Liver (tissue), 8 donors: ENCODE measurements at regions not wholly inside any gene's neighbourhood (a gene's known extent, or its start where the extent isn't known, plus 50 kb on each side); places are given as distances from the start of the nearest gene placed in this dataset.

Experiments
- DNase-seq: peaks from one replicate; pipeline ENCODE4 v3.0.0-alpha.2; 2017; ENCODE audit warnings: low spot score
- H3K27ac ChIP-seq, 2 donors: one replicate each; pipeline ENCODE4 v1.7.0; 2013; ENCODE audit warnings: inconsistent platforms in 2 of 2, low read length in 2 of 2, control low read depth in 1 of 2, low read depth in 1 of 2, mild to moderate bottlenecking in 1 of 2
- H3K27me3 ChIP-seq, 4 donors: one replicate each; pipeline versions ENCODE4 v1.6.1 to v1.7.0; 2013; ENCODE audit warnings: low read length in 3 of 4, inconsistent platforms in 1 of 4, mild to moderate bottlenecking in 1 of 4, moderate library complexity in 1 of 4; ENCODE audit not compliant: control insufficient read depth in 4 of 4, insufficient read depth in 4 of 4
- H3K36me3 ChIP-seq, 4 donors: one replicate each; pipeline versions ENCODE4 v1.6.1 to v1.7.0; 2013; ENCODE audit warnings: low read length in 3 of 4, mild to moderate bottlenecking in 3 of 4, low read depth in 1 of 4, moderate library complexity in 1 of 4; ENCODE audit not compliant: control insufficient read depth in 4 of 4, insufficient read depth in 3 of 4
- H3K4me1 ChIP-seq, 4 donors: one replicate each; pipeline versions ENCODE4 v1.6.1 to v1.7.0; 2013; ENCODE audit warnings: low read length in 3 of 4, mild to moderate bottlenecking in 3 of 4, moderate library complexity in 1 of 4; ENCODE audit not compliant: control insufficient read depth in 4 of 4, insufficient read depth in 4 of 4
- H3K4me3 ChIP-seq, 3 donors: one replicate each; pipeline versions ENCODE4 v1.6.1 to v1.7.0; 2013; ENCODE audit warnings: low read length in 3 of 3, control low read depth in 1 of 3, low read depth in 1 of 3, mild to moderate bottlenecking in 1 of 3
- H3K9ac ChIP-seq, 2 donors: one replicate each; pipeline ENCODE4 v1.7.0; 2013; ENCODE audit warnings: low read length in 2 of 2, mild to moderate bottlenecking in 2 of 2, moderate library complexity in 2 of 2, control low read depth in 1 of 2, low read depth in 1 of 2
- H3K9me3 ChIP-seq, 4 donors: one replicate each; pipeline versions ENCODE4 v1.6.1 to v1.7.0; 2013; ENCODE audit warnings: low read length in 3 of 4; ENCODE audit not compliant: control insufficient read depth in 4 of 4
- ATF3 ChIP-seq: IDR thresholded peaks from 2 replicates; pipeline ENCODE4 v1.6.1; 2016; ENCODE audit warnings: antibody characterized with exemption
- EGR1 ChIP-seq, 2 donors: IDR thresholded peaks; 2 replicates each; pipeline ENCODE4 v1.6.1; 2016 to 2018; ENCODE audit warnings: antibody characterized with exemption in 2 of 2, low read depth in 2 of 2
- FOXA1 ChIP-seq: IDR thresholded peaks from 2 replicates; pipeline ENCODE4 v1.6.1; 2016; ENCODE audit warnings: antibody characterized with exemption
- FOXA2 ChIP-seq: IDR thresholded peaks from 2 replicates; pipeline ENCODE4 v1.6.1; 2016; ENCODE audit warnings: antibody characterized with exemption
- GABPA ChIP-seq, 2 donors: IDR thresholded peaks in 1 of 2; conservative IDR thresholded peaks in 1 of 2; 2 replicates each; pipeline ENCODE4 v1.6.1; 2016; ENCODE audit warnings: antibody characterized with exemption in 2 of 2, mild to moderate bottlenecking in 1 of 2, moderate library complexity in 1 of 2
- HNF4A ChIP-seq, 2 donors: conservative IDR thresholded peaks; 2 replicates each; pipeline ENCODE4 v1.6.1; 2016; ENCODE audit warnings: antibody characterized with exemption in 2 of 2, mild to moderate bottlenecking in 2 of 2
- HNF4G ChIP-seq: IDR thresholded peaks from 2 replicates; pipeline ENCODE4 v1.6.1; 2016; ENCODE audit warnings: antibody characterized with exemption
- JUND ChIP-seq, 2 donors: IDR thresholded peaks; 2 replicates each; pipeline ENCODE4 v1.6.1; 2016; ENCODE audit warnings: antibody characterized with exemption in 2 of 2
- NR2F2 ChIP-seq: IDR thresholded peaks from 2 replicates; pipeline ENCODE4 v1.6.1; 2016; ENCODE audit warnings: antibody characterized with exemption
- RAD21 ChIP-seq, 2 donors: IDR thresholded peaks; 2 replicates each; pipeline ENCODE4 v1.6.1; 2016; ENCODE audit warnings: antibody characterized with exemption in 2 of 2, mild to moderate bottlenecking in 2 of 2
- REST ChIP-seq: IDR thresholded peaks from 2 replicates; pipeline ENCODE4 v1.6.1; 2016; ENCODE audit warnings: antibody characterized with exemption, mild to moderate bottlenecking
- RXRA ChIP-seq, 2 donors: IDR thresholded peaks; 2 replicates each; pipeline ENCODE4 v1.6.1; 2017 to 2018; ENCODE audit warnings: antibody characterized with exemption in 2 of 2, mild to moderate bottlenecking in 1 of 2
- SP1 ChIP-seq: IDR thresholded peaks from 2 replicates; pipeline ENCODE4 v1.6.1; 2018; ENCODE audit warnings: antibody characterized with exemption, mild to moderate bottlenecking
- TAF1 ChIP-seq: conservative IDR thresholded peaks from 2 replicates; pipeline ENCODE4 v1.6.1; 2016; ENCODE audit warnings: antibody characterized with exemption, mild to moderate bottlenecking
- YY1 ChIP-seq: IDR thresholded peaks from 2 replicates; pipeline ENCODE4 v1.6.1; 2016; ENCODE audit warnings: antibody characterized with exemption, mild to moderate bottlenecking
- WGBS: extraction: QIAGEN DNeasy Blood & Tissue Kit; methylation state at CpG from one replicate; pipeline ENCODE4 v1.1.7; 2013; 5-methylcytosine and 5-hydroxymethylcytosine counted together
- TF ChIP-seq, protein P1 (sequence below): IDR thresholded peaks from 2 replicates; pipeline ENCODE4 v1.6.1; 2016; ENCODE audit warnings: antibody characterized with exemption
- TF ChIP-seq, protein P2 (sequence below): IDR thresholded peaks from 2 replicates; pipeline ENCODE4 v1.6.1; 2016; ENCODE audit warnings: antibody characterized with exemption
- TF ChIP-seq, protein P3 (sequence below): fragments of 150-350 bp; IDR thresholded peaks from 2 replicates; pipeline ENCODE4 v1.5.1; 2017; ENCODE audit warnings: improper control_type of control experiment, low read depth, low read length; ENCODE audit not compliant: missing input control
- donor health status: healthy.
- donor health status: healthy.
- donor health status: healthy.
- donor health status: healthy.
- donor health status: healthy.

DNA sequence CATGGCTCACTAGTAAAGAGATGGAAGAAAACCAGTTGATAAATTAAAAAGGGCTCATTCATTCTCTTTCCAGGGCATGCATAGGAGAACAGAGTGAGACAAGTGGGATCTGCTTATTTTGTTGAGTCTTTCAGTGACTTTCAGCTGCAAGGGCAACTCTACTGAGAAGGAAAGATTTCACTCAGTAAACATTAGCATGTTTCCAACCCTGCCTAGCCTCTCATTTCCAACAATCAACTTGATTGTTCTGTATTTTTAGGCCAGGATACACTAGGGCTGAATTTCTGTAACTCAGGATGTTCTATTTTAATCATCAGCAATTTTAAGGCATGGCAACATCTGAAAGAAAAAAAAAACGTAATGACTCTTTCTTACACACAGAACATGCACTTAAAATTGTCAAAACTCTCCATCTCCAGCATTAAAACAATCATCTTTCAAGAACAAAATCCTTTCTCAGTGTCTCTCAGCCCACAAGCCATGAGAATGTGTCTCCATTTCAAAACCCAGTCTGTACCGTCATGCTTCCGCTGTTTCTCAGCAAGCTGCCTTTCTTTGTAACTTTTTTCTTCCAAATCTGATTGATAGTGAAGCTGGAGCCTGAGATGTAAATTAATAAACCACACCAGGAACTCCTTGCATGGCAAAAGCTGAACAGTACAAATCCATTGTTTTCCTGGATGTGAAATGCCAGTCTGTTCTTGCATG is 147.2 kb upstream of the KLF14 start:
- H3K4me3 ChIP-seq: no peak overlapping the region
- H3K9ac ChIP-seq: no peak overlapping the region
- no peaks in the 10 kb centered on the region for H3K27me3 ChIP-seq
- no peak for DNase-seq
- peaks cover 2 to 62% (median 54%) of the 10 kb centered on the region in 4 donors for H3K36me3 ChIP-seq
- no peak for TF ChIP-seq HNF4G
- no peak for TF ChIP-seq SP1
- TF ChIP-seq TAF1: no peak
- no peak for TF ChIP-seq HNF4A (conservative IDR thresholded peaks at IDR 0.05)
- TF ChIP-seq RXRA (IDR thresholded peaks at IDR 0.05): no peak
- no peak for TF ChIP-seq RAD21 (IDR thresholded peaks at IDR 0.05)
- TF ChIP-seq YY1: no peak
- no peak for TF ChIP-seq GABPA (IDR thresholded peaks at IDR 0.05 in 1 of 2, conservative IDR thresholded peaks at IDR 0.05 in 1 of 2)
- no peak for TF ChIP-seq EGR1 (IDR thresholded peaks at IDR 0.05; ENCODE audit: low read depth in 2 of 2)
- TF ChIP-seq, protein P1, sequence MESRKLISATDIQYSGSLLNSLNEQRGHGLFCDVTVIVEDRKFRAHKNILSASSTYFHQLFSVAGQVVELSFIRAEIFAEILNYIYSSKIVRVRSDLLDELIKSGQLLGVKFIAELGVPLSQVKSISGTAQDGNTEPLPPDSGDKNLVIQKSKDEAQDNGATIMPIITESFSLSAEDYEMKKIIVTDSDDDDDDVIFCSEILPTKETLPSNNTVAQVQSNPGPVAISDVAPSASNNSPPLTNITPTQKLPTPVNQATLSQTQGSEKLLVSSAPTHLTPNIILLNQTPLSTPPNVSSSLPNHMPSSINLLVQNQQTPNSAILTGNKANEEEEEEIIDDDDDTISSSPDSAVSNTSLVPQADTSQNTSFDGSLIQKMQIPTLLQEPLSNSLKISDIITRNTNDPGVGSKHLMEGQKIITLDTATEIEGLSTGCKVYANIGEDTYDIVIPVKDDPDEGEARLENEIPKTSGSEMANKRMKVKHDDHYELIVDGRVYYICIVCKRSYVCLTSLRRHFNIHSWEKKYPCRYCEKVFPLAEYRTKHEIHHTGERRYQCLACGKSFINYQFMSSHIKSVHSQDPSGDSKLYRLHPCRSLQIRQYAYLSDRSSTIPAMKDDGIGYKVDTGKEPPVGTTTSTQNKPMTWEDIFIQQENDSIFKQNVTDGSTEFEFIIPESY: no peak
- TF ChIP-seq NR2F2: no peak
- TF ChIP-seq, protein P2, sequence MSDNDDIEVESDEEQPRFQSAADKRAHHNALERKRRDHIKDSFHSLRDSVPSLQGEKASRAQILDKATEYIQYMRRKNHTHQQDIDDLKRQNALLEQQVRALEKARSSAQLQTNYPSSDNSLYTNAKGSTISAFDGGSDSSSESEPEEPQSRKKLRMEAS: no peak
- TF ChIP-seq, protein P3, sequence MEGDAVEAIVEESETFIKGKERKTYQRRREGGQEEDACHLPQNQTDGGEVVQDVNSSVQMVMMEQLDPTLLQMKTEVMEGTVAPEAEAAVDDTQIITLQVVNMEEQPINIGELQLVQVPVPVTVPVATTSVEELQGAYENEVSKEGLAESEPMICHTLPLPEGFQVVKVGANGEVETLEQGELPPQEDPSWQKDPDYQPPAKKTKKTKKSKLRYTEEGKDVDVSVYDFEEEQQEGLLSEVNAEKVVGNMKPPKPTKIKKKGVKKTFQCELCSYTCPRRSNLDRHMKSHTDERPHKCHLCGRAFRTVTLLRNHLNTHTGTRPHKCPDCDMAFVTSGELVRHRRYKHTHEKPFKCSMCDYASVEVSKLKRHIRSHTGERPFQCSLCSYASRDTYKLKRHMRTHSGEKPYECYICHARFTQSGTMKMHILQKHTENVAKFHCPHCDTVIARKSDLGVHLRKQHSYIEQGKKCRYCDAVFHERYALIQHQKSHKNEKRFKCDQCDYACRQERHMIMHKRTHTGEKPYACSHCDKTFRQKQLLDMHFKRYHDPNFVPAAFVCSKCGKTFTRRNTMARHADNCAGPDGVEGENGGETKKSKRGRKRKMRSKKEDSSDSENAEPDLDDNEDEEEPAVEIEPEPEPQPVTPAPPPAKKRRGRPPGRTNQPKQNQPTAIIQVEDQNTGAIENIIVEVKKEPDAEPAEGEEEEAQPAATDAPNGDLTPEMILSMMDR: no peak
- TF ChIP-seq JUND (IDR thresholded peaks at IDR 0.05): no peak
- TF ChIP-seq FOXA1: no peak
- TF ChIP-seq FOXA2: no peak
- TF ChIP-seq ATF3: no peak
- no peak for TF ChIP-seq REST
- peaks cover 4 to 9% (median 5%) of the 10 kb centered on the region in 4 donors for H3K4me1 ChIP-seq
- H3K27ac ChIP-seq: no peak overlapping the region
- H3K9me3 ChIP-seq: no peaks in the 10 kb centered on the region
- WGBS: 76% methylated on average over 3 of the region's 3 CpGs
